Neural crest cell (in vitro differentiated cells): ENCODE measurements at regions not wholly inside any gene's neighbourhood (a gene's known extent, or its start where the extent isn't known, plus 50 kb on each side); places are given as distances from the start of the nearest gene placed in this dataset.

Experiments used
- DNase-seq: peaks from one replicate; pipeline ENCODE4 v3.0.0; 2021; ENCODE audit warnings: low read depth, mixed read lengths, low spot score
- H3K27ac Mint-ChIP-seq: one replicate; pipeline ENCODE4 v1.8.0; 2021; ENCODE audit warnings: mild to moderate bottlenecking, mixed read lengths; ENCODE audit not compliant: unreplicated experiment
- H3K27me3 Mint-ChIP-seq: 2 replicates; pipeline ENCODE4 v1.8.0; 2021; ENCODE audit warnings: low read depth, mild to moderate bottlenecking, mixed read lengths
- H3K36me3 Mint-ChIP-seq: 2 replicates; pipeline ENCODE4 v1.8.0; 2021; ENCODE audit warnings: low read depth, mild to moderate bottlenecking, mixed read lengths
- H3K4me1 Mint-ChIP-seq: 2 replicates; pipeline ENCODE4 v1.8.0; 2021; ENCODE audit warnings: mixed read lengths
- H3K4me3 Mint-ChIP-seq: one replicate; pipeline ENCODE4 v1.8.0; 2021; ENCODE audit warnings: mild to moderate bottlenecking, mixed read lengths
- H3K9me3 Mint-ChIP-seq: 2 replicates; pipeline ENCODE4 v1.8.0; 2021; ENCODE audit warnings: mixed read lengths
- TF ChIP-seq, protein P1 (sequence below): fragments of 200-600 bp; sonication (generic); conservative IDR thresholded peaks from 2 replicates; pipeline ENCODE4 v1.5.0; 2021; ENCODE audit warnings: antibody characterized with exemption, mild to moderate bottlenecking

DNA sequence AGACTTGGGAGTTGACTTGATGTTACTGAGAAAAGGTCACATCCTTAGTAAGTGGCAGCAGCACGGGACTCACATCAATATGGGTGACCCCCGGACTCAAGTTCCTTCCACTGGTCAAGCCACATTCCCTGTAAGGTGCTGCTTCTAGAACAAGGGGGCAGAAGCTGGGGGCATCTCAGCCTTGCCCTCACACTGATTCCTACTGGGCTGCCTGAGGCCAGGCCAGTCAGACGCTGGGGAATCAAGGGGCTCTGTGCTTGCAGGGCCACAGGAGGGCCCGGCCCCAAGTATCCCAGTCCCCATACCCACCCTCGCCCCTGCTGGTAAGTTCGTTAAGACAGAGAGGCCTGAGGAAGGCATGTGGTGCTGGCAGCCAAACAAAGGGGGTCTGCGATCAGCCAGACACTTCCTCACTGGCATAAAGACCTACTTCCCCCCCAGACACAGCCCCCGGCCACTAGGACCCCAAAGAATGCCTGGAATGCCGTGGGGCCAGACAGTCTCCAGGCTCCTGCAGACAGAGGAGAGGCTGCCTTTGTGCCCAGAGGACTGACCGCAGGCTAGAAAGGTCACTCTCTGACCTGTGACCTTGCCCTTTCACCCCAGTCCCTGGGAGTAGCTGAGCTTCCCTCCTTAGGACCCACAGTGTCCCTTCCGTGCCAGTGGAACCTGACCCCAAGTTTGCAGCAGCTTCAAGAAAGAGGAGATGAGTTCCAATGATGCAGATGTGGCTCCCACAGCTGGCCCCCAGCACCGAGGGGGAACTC lies 83.6 kb downstream of the HS1BP3 start:
- no peaks in the 10 kb centered on the region for H3K27me3 Mint-ChIP-seq
- DNase-seq = peak; percentile 63
- peak overlapping the region; percentile 11 for H3K4me3 Mint-ChIP-seq
- H3K36me3 Mint-ChIP-seq = no peaks in the 10 kb centered on the region
- H3K4me1 Mint-ChIP-seq = peaks cover 78% of the 10 kb centered on the region
- peak overlapping the region; percentile 20 for H3K27ac Mint-ChIP-seq
- H3K9me3 Mint-ChIP-seq = no peaks in the 10 kb centered on the region
- TF ChIP-seq, protein P1, sequence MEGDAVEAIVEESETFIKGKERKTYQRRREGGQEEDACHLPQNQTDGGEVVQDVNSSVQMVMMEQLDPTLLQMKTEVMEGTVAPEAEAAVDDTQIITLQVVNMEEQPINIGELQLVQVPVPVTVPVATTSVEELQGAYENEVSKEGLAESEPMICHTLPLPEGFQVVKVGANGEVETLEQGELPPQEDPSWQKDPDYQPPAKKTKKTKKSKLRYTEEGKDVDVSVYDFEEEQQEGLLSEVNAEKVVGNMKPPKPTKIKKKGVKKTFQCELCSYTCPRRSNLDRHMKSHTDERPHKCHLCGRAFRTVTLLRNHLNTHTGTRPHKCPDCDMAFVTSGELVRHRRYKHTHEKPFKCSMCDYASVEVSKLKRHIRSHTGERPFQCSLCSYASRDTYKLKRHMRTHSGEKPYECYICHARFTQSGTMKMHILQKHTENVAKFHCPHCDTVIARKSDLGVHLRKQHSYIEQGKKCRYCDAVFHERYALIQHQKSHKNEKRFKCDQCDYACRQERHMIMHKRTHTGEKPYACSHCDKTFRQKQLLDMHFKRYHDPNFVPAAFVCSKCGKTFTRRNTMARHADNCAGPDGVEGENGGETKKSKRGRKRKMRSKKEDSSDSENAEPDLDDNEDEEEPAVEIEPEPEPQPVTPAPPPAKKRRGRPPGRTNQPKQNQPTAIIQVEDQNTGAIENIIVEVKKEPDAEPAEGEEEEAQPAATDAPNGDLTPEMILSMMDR = no peak
